ENCODE measurements at regions not wholly inside any gene's neighbourhood (a gene's known extent, or its start where the extent isn't known, plus 50 kb on each side); places are given as distances from the start of the nearest gene placed in this dataset.
"Not testable (repeated sequence)": the region's sequence is repeated elsewhere in the genome, so short reads cannot be mapped to it uniquely, and the experiment has no call there.

DNA sequence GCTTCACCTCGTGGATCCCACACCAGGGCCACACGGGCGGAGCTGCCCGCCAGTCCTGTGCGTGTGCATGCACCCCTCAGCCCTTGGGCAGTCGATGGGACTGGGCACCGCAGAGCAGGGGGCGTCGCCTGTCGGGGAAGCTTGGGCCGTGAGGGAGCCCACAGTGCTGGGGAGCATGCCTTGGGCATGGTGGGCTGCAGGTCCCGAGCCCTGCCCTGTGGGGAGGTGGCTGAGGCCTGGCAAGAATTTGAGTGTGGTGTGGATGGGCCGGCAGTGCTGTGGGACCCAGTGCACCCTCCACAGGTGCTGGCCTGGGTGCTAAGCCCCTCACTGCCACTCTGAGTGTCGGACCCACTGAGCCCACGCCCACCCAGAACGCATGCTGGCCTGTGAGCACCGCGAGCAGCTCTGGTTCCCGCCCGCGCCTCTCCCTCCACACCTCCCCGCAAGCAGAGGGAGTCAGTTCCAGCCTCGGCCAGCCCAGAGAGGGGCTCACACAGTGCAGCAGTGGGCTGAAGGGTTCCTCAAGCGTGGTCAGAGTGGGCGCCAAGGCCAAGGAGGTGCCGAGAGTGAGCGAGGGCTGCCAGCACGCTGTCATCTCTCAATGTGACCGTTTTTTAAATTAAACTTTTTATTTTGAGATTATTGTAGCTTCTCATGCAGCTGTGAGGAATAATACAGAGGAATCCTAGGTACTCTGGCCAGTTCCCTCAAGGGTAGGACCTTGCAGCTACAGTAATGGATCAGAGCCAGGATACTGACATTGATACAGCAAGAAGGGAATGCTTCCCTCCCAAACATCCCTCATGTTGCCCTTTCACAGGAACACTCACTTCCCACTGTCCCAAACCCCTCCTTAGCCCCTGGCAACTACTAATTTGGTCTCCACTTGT, 127.7 kb downstream of the CRYBB2 start:
- no peak overlapping the region for H2BK5ac ChIP-seq (ENCODE audit: low read depth, low read length, poor library complexity)
- no CpG with 5 or more reads among the region's 29 CpGs for whole genome bisulfite sequencing (ENCODE audit: extremely low coverage, insufficient coverage, insufficient read length)

DNA sequence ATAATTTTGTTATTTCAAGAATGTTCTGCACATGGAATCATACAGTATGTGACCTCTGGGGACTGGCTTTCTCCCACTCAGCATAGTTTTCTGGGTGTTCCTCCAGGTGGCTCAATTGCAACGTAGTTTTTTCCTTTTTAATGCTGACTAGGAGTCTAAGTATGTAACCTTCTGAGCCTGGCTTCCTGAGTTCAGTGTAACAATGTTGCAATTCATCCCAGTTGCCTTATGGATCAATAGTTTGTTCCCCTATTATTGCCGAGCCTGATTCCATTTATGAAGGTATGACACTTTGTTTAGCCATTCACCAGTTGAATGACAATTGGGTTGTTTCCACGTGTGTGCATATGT, 128.3 kb downstream of the CRYBB2 start:
- Histone ChIP-seq H4K91ac (ENCODE audit: low read depth, low read length) (no peak overlapping the region), H3K4me2 (ENCODE audit: low read length) (no peak overlapping the region), H3K4me3 (ENCODE audit: low read depth, low read length) (no peak overlapping the region), H3K79me1 (ENCODE audit: low read length) (no peaks in the 10 kb centered on the region), H3K9me3 (ENCODE audit: insufficient read depth, low read depth, low read length) (peaks cover 13% of the 10 kb centered on the region), H3K9ac (ENCODE audit: low read length) (no peak overlapping the region), H4K12ac (ENCODE audit: low read depth, low read length) (no peak overlapping the region), H3K23ac (ENCODE audit: low read length) (no peak overlapping the region), H3K14ac (ENCODE audit: low read length) (no peak overlapping the region), H2BK12ac (ENCODE audit: low read length) (no peak overlapping the region), H3K4me1 (ENCODE audit: control insufficient read depth in 1 of 2, insufficient read depth in 2 of 2, low read length in 2 of 2) (no peaks in the 10 kb centered on the region), H3K18ac (ENCODE audit: low read length) (no peak overlapping the region), H3K27ac (ENCODE audit: low read depth, low read length) (no peak overlapping the region), H2BK5ac (ENCODE audit: low read depth, low read length, poor library complexity) (no peak overlapping the region), H3K79me2 (ENCODE audit: control insufficient read depth, insufficient read depth, low read length, poor library complexity) (no peaks in the 10 kb centered on the region), H4K8ac (ENCODE audit: low read depth, low read length) (no peak overlapping the region), H3K27me3 (ENCODE audit: insufficient read depth, low read length) (no peaks in the 10 kb centered on the region), H2AFZ (ENCODE audit: insufficient read depth, low read length, poor library complexity) (no peak overlapping the region), H2BK120ac (ENCODE audit: insufficient read depth, low read length, poor library complexity) (no peak overlapping the region), H2AK5ac (ENCODE audit: low read length) (no peak overlapping the region), H3K4ac (ENCODE audit: low read depth, low read length) (no peak overlapping the region), H3K36me3 (ENCODE audit: control insufficient read depth in 1 of 2, insufficient read depth in 2 of 2, low read length in 2 of 2) (peaks cover 16 to 17% of the 10 kb centered on the region in 2 experiments)
- WGBS (ENCODE audit: extremely low coverage, insufficient coverage, insufficient read length), result no CpG with 5 or more reads among the region's 3 CpGs
- no peak for DNase-seq

More for the DNA sequence above, 127.7 kb downstream of the CRYBB2 start:
- no peak overlapping the region for H2BK12ac ChIP-seq (ENCODE audit: low read length)
- no peaks in the 10 kb centered on the region for H3K79me2 ChIP-seq (ENCODE audit: control insufficient read depth, insufficient read depth, low read length, poor library complexity)
- H3K14ac ChIP-seq (ENCODE audit: low read length), result no peak overlapping the region
- H3K23ac ChIP-seq (ENCODE audit: low read length), result no peak overlapping the region
- no peak overlapping the region for H4K8ac ChIP-seq (ENCODE audit: low read depth, low read length)
- H3K79me1 ChIP-seq (ENCODE audit: low read length), result no peaks in the 10 kb centered on the region
- H3K36me3 ChIP-seq (ENCODE audit: control insufficient read depth in 1 of 2, insufficient read depth in 2 of 2, low read length in 2 of 2), result peaks cover 15 to 16% of the 10 kb centered on the region in 2 experiments
- H3K9ac ChIP-seq (ENCODE audit: low read length), result no peak overlapping the region
- H3K27ac ChIP-seq (ENCODE audit: low read depth, low read length), result no peak overlapping the region
- no peak overlapping the region for H3K18ac ChIP-seq (ENCODE audit: low read length)
- H2BK120ac ChIP-seq (ENCODE audit: insufficient read depth, low read length, poor library complexity), result no peak overlapping the region
- no peaks in the 10 kb centered on the region for H3K4me1 ChIP-seq (ENCODE audit: control insufficient read depth in 1 of 2, insufficient read depth in 2 of 2, low read length in 2 of 2)
- H3K27me3 ChIP-seq (ENCODE audit: insufficient read depth, low read length), result no peaks in the 10 kb centered on the region
- H3K9me3 ChIP-seq (ENCODE audit: insufficient read depth, low read depth, low read length), result peaks cover 13% of the 10 kb centered on the region
- no peak overlapping the region for H4K12ac ChIP-seq (ENCODE audit: low read depth, low read length)
- no peak overlapping the region for H3K4me2 ChIP-seq (ENCODE audit: low read length)
- no peak overlapping the region for H2AK5ac ChIP-seq (ENCODE audit: low read length)
- no peak overlapping the region for H3K4ac ChIP-seq (ENCODE audit: low read depth, low read length)
- H2AFZ ChIP-seq (ENCODE audit: insufficient read depth, low read length, poor library complexity), result no peak overlapping the region
- H3K4me3 ChIP-seq (ENCODE audit: low read depth, low read length), result no peak overlapping the region
- no peak for DNase-seq
- H4K91ac ChIP-seq (ENCODE audit: low read depth, low read length), result no peak overlapping the region

DNA sequence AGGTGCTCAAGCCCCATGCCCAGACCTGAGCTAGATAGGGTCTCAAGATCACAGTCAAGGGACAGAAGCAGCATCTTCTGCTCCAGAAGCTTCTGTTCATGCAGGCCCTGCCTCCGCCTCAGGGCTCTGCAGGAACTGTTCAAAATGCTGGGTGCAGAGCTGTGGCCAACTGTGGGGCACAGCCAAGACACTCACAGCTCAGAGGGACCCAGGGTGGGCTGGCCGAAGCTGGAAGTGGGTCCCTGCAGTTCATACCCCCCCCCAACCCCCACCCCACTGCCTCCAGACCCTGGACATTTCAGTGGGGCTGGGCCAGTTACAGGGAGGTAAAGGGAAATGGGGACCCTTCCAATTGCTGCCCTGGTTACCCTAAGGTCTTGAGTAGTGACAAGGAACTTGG, 129.0 kb downstream of the CRYBB2 start:
- Histone ChIP-seq H4K12ac (ENCODE audit: low read depth, low read length) (no peak overlapping the region), H3K27ac (ENCODE audit: low read depth, low read length) (no peak overlapping the region), H3K9me3 (ENCODE audit: insufficient read depth, low read depth, low read length) (peaks cover 13% of the 10 kb centered on the region), H3K27me3 (ENCODE audit: insufficient read depth, low read length) (no peaks in the 10 kb centered on the region), H3K9ac (ENCODE audit: low read length) (no peak overlapping the region), H2BK5ac (ENCODE audit: low read depth, low read length, poor library complexity) (no peak overlapping the region), H2AK5ac (ENCODE audit: low read length) (no peak overlapping the region), H3K4me3 (ENCODE audit: low read depth, low read length) (no peak overlapping the region), H3K79me2 (ENCODE audit: control insufficient read depth, insufficient read depth, low read length, poor library complexity) (no peaks in the 10 kb centered on the region), H3K4ac (ENCODE audit: low read depth, low read length) (no peak overlapping the region), H3K4me2 (ENCODE audit: low read length) (no peak overlapping the region), H3K18ac (ENCODE audit: low read length) (no peak overlapping the region), H3K4me1 (ENCODE audit: control insufficient read depth in 1 of 2, insufficient read depth in 2 of 2, low read length in 2 of 2) (no peaks in the 10 kb centered on the region), H3K79me1 (ENCODE audit: low read length) (no peaks in the 10 kb centered on the region), H3K14ac (ENCODE audit: low read length) (no peak overlapping the region), H2BK12ac (ENCODE audit: low read length) (no peak overlapping the region), H3K36me3 (ENCODE audit: control insufficient read depth in 1 of 2, insufficient read depth in 2 of 2, low read length in 2 of 2) (peaks cover 16 to 17% of the 10 kb centered on the region in 2 experiments), H2AFZ (ENCODE audit: insufficient read depth, low read length, poor library complexity) (no peak overlapping the region), H4K8ac (ENCODE audit: low read depth, low read length) (no peak overlapping the region), H3K23ac (ENCODE audit: low read length) (no peak overlapping the region), H4K91ac (ENCODE audit: low read depth, low read length) (no peak overlapping the region), H2BK120ac (ENCODE audit: insufficient read depth, low read length, poor library complexity) (no peak overlapping the region)
- DNase-seq, result no peak
- no CpG with 5 or more reads among the region's 2 CpGs for WGBS (ENCODE audit: extremely low coverage, insufficient coverage, insufficient read length)

DNA sequence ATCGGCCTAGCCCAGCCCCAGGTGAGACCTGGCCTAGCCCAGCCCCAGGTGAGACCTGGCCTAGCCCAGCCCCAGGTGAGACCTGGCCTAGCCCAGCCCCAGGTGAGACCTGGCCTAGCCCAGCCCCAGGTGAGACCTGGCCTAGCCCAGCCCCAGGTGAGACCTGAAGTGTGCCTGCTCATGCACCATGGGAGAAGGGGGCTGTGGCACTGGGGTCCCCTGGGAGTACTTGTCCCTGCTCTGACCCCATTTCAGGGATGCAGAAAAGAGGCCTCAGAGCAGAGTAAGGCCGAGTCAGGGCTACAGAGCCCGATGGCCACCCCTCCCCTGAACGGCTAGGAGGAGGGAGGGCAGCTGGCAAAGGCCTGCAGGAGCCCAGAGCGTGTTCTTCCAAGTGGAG, 129.6 kb downstream of the CRYBB2 start:
- H3K18ac ChIP-seq (ENCODE audit: low read length); H3K27ac ChIP-seq (ENCODE audit: low read depth, low read length); H4K8ac ChIP-seq (ENCODE audit: low read depth, low read length); H3K4me2 ChIP-seq (ENCODE audit: low read length); H2AFZ ChIP-seq (ENCODE audit: insufficient read depth, low read length, poor library complexity); H3K23ac ChIP-seq (ENCODE audit: low read length); DNase-seq; H4K91ac ChIP-seq (ENCODE audit: low read depth, low read length); H3K4me3 ChIP-seq (ENCODE audit: low read depth, low read length); H3K14ac ChIP-seq (ENCODE audit: low read length); H2AK5ac ChIP-seq (ENCODE audit: low read length); H3K27me3 ChIP-seq (ENCODE audit: insufficient read depth, low read length); H3K9ac ChIP-seq (ENCODE audit: low read length); H3K4ac ChIP-seq (ENCODE audit: low read depth, low read length); H2BK5ac ChIP-seq (ENCODE audit: low read depth, low read length, poor library complexity); H4K12ac ChIP-seq (ENCODE audit: low read depth, low read length); H3K79me2 ChIP-seq (ENCODE audit: control insufficient read depth, insufficient read depth, low read length, poor library complexity); H3K79me1 ChIP-seq (ENCODE audit: low read length); H2BK120ac ChIP-seq (ENCODE audit: insufficient read depth, low read length, poor library complexity); H2BK12ac ChIP-seq (ENCODE audit: low read length); H3K4me1 ChIP-seq (ENCODE audit: control insufficient read depth in 1 of 2, insufficient read depth in 2 of 2, low read length in 2 of 2): not testable (repeated sequence)
- peaks cover 20 to 21% of the 10 kb centered on the region in 2 experiments for H3K36me3 ChIP-seq (ENCODE audit: control insufficient read depth in 1 of 2, insufficient read depth in 2 of 2, low read length in 2 of 2)
- H3K9me3 ChIP-seq (ENCODE audit: insufficient read depth, low read depth, low read length), result peaks cover 13% of the 10 kb centered on the region
- no CpG with 5 or more reads among the region's 5 CpGs for WGBS (ENCODE audit: extremely low coverage, insufficient coverage, insufficient read length)

All from trophoblast cell (in vitro differentiated cells and primary cell).